ENCODE measurements at regions not wholly inside any gene's neighbourhood (a gene's known extent, or its start where the extent isn't known, plus 50 kb on each side); places are given as distances from the start of the nearest gene placed in this dataset.

- Histone ChIP-seq H4K20me1 (ENCODE audit: insufficient read depth, low read length) (no peaks in the 10 kb centered on the region), H3K27ac (ENCODE audit: low read depth, low read length) (no peak overlapping the region), H3K79me2 (ENCODE audit: insufficient read depth, low read length) (no peaks in the 10 kb centered on the region), H3K4me2 (ENCODE audit: insufficient read depth, low read length) (peak overlapping the region; percentile 78), H3K9me3 (ENCODE audit: low read depth, low read length) (no peaks in the 10 kb centered on the region), H2AFZ (ENCODE audit: low read length) (peak overlapping the region; percentile 88), H3K4me3 (ENCODE audit: insufficient read depth, low read length) (peak overlapping the region; percentile 48), H3K36me3 (ENCODE audit: insufficient read depth, low read length) (no peaks in the 10 kb centered on the region), H3K4me1 (ENCODE audit: insufficient read depth, low read length) (peaks cover 10% of the 10 kb centered on the region), H3K27me3 (ENCODE audit: insufficient read depth, low read length) (no peaks in the 10 kb centered on the region)
- no peak for TF ChIP-seq CTCF (IDR thresholded peaks at IDR 0.05; ENCODE audit: extremely low read depth, low read depth, low read length)
- DNase-seq (ENCODE audit: insufficient read length, low spot score, missing footprints) = peak; percentile 46
Measured at GRCh38 chr10:36141856-36142560, 499.9 kb upstream of the FZD8 start.

- Histone ChIP-seq H3K36me3 (ENCODE audit: insufficient read depth, low read length) (no peaks in the 10 kb centered on the region), H3K79me2 (ENCODE audit: insufficient read depth, low read length) (no peaks in the 10 kb centered on the region), H3K4me3 (ENCODE audit: insufficient read depth, low read length) (no peak overlapping the region), H3K9me3 (ENCODE audit: low read depth, low read length) (no peaks in the 10 kb centered on the region), H4K20me1 (ENCODE audit: insufficient read depth, low read length) (no peaks in the 10 kb centered on the region), H3K27ac (ENCODE audit: low read depth, low read length) (no peak overlapping the region), H3K4me1 (ENCODE audit: insufficient read depth, low read length) (no peaks in the 10 kb centered on the region), H3K27me3 (ENCODE audit: insufficient read depth, low read length) (no peaks in the 10 kb centered on the region), H3K4me2 (ENCODE audit: insufficient read depth, low read length) (no peak overlapping the region), H2AFZ (ENCODE audit: low read length) (no peak overlapping the region)
- DNase-seq (ENCODE audit: insufficient read length, low spot score, missing footprints) = no peak
- TF ChIP-seq CTCF (IDR thresholded peaks at IDR 0.05; ENCODE audit: extremely low read depth, low read depth, low read length) = no peak
Measured at GRCh38 chr10:36129051-36129450, 487.0 kb upstream of the FZD8 start.

- peak; percentile 59 for DNase-seq (ENCODE audit: insufficient read length, low spot score, missing footprints)
- no peaks in the 10 kb centered on the region for H3K9me3 ChIP-seq (ENCODE audit: low read depth, low read length)
Measured at GRCh38 chr10:36126076-36126475, 484.0 kb upstream of the FZD8 start.

More at GRCh38 chr10:36126076-36126475, 484.0 kb upstream of the FZD8 start:
- no peak for TF ChIP-seq CTCF (IDR thresholded peaks at IDR 0.05; ENCODE audit: extremely low read depth, low read depth, low read length)
- no peaks in the 10 kb centered on the region for H3K36me3 ChIP-seq (ENCODE audit: insufficient read depth, low read length)
- H3K4me3 ChIP-seq (ENCODE audit: insufficient read depth, low read length) = no peak overlapping the region
- H3K4me1 ChIP-seq (ENCODE audit: insufficient read depth, low read length) = no peaks in the 10 kb centered on the region
- H3K27me3 ChIP-seq (ENCODE audit: insufficient read depth, low read length) = no peaks in the 10 kb centered on the region
- no peaks in the 10 kb centered on the region for H4K20me1 ChIP-seq (ENCODE audit: insufficient read depth, low read length)
- no peak overlapping the region for H3K27ac ChIP-seq (ENCODE audit: low read depth, low read length)
- no peaks in the 10 kb centered on the region for H3K79me2 ChIP-seq (ENCODE audit: insufficient read depth, low read length)
- no peak overlapping the region for H2AFZ ChIP-seq (ENCODE audit: low read length)
- H3K4me2 ChIP-seq (ENCODE audit: insufficient read depth, low read length) = no peak overlapping the region

Data from osteoblast (primary cell).